Parathyroid adenoma (tissue), 2 donors: ENCODE measurements at regions not wholly inside any gene's neighbourhood (a gene's known extent, or its start where the extent isn't known, plus 50 kb on each side); places are given as distances from the start of the nearest gene placed in this dataset.

Experiments
- H2AFZ ChIP-seq: fragments of 300-600 bp; sonication (generic); one replicate; pipeline ENCODE4 v1.7.0; 2017; ENCODE audit warnings: antibody characterized with exemption, mild to moderate bottlenecking
- H3K27ac ChIP-seq: fragments of 300-600 bp; sonication (generic); one replicate; pipeline ENCODE4 v1.7.0; 2017
- H3K27me3 ChIP-seq: fragments of 300-600 bp; sonication (generic); one replicate; pipeline ENCODE4 v1.7.0; 2017; ENCODE audit warnings: low read length; ENCODE audit not compliant: control insufficient read depth, insufficient read depth
- H3K36me3 ChIP-seq: fragments of 300-600 bp; sonication (generic); one replicate; pipeline ENCODE4 v1.7.0; 2017; ENCODE audit warnings: low read length; ENCODE audit not compliant: control insufficient read depth, insufficient read depth
- H3K4me1 ChIP-seq: fragments of 300-600 bp; sonication (generic); one replicate; pipeline ENCODE4 v1.7.0; 2017; ENCODE audit warnings: control low read depth
- H3K4me2 ChIP-seq: fragments of 300-600 bp; sonication (generic); one replicate; pipeline ENCODE4 v1.7.0; 2017; ENCODE audit warnings: low read length
- H3K4me3 ChIP-seq: fragments of 300-600 bp; sonication (generic); one replicate; pipeline ENCODE4 v1.7.0; 2017; ENCODE audit warnings: low read depth, low read length
- H3K79me2 ChIP-seq: fragments of 300-600 bp; sonication (generic); one replicate; pipeline ENCODE4 v1.7.0; 2017; ENCODE audit warnings: control low read depth
- H3K9ac ChIP-seq: fragments of 300-600 bp; sonication (generic); one replicate; pipeline ENCODE4 v1.7.0; 2017; ENCODE audit warnings: mild to moderate bottlenecking
- H3K9me3 ChIP-seq: fragments of 300-600 bp; sonication (generic); one replicate; pipeline ENCODE4 v1.7.0; 2017; ENCODE audit warnings: low read length; ENCODE audit not compliant: control insufficient read depth
- TF ChIP-seq, protein P1 (sequence below): fragments of 300-600 bp; sonication (generic); IDR thresholded peaks from one replicate; pipeline ENCODE4 v1.7.0; 2017; ENCODE audit warnings: antibody characterized with exemption, mild to moderate bottlenecking
- donor health status: primary hyperparathyroidism.

DNA sequence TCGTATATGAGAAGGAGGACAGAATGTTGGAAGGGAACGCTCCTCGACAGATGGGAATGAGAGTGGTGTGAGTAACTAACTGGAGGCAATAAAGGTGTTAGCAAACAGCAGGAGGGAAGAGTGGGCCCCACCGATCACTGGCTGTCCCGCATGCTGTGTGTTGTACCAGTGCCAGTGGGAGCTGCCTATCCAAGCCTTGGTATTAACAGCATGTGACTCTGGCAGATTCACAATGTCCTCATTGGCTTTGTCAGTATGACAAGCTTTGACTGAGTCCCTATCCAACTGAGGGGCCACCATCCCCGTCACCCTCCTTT lies 188.3 kb downstream of the NRIP1 start:
- no peaks in the 10 kb centered on the region for H3K27me3 ChIP-seq
- no peaks in the 10 kb centered on the region for H3K79me2 ChIP-seq
- no peak overlapping the region for H3K9ac ChIP-seq
- TF ChIP-seq, protein P1, sequence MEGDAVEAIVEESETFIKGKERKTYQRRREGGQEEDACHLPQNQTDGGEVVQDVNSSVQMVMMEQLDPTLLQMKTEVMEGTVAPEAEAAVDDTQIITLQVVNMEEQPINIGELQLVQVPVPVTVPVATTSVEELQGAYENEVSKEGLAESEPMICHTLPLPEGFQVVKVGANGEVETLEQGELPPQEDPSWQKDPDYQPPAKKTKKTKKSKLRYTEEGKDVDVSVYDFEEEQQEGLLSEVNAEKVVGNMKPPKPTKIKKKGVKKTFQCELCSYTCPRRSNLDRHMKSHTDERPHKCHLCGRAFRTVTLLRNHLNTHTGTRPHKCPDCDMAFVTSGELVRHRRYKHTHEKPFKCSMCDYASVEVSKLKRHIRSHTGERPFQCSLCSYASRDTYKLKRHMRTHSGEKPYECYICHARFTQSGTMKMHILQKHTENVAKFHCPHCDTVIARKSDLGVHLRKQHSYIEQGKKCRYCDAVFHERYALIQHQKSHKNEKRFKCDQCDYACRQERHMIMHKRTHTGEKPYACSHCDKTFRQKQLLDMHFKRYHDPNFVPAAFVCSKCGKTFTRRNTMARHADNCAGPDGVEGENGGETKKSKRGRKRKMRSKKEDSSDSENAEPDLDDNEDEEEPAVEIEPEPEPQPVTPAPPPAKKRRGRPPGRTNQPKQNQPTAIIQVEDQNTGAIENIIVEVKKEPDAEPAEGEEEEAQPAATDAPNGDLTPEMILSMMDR = no peak
- no peak overlapping the region for H3K27ac ChIP-seq
- no peak overlapping the region for H3K4me3 ChIP-seq
- no peak overlapping the region for H2AFZ ChIP-seq
- H3K4me1 ChIP-seq = no peaks in the 10 kb centered on the region
- H3K4me2 ChIP-seq = no peak overlapping the region
- H3K36me3 ChIP-seq = no peaks in the 10 kb centered on the region
- no peaks in the 10 kb centered on the region for H3K9me3 ChIP-seq

DNA sequence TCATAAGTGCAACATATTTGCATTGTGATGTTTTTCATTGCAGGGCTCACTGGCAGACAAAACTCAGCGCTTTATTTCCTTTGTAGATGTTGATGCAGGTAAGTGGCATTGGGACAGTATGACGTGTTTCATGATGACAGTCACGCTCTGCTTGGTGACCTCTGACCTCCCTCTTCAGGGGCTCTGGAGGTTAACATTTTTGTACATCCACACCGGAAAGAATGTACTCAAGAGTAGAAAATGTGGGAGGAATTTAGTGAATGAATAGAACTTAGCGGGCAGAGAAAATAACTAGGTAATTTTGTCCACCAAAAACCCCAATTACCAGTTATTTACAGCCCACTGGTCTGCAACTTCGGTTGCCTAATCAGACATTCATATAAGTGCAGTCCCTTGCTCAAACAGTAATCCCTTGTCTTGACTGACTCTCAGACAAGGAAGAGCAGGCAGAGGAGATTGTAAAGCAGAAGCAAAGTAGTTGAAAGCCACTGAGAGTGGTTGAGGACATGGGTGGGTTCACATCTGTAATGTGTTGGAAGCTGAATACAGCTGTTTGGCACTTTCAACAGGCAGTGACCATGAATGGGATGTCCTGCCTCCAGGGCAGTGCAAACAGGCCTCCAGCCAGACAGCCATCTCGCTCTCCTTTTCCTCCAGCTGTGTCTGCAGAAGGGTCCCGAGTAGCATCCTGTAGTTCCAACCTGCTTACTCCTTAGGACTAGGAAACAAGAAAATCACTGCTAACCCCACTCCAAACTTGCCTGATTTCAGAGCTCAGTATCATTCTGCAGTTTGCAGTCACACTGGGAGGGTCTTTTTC lies 188.9 kb downstream of the NRIP1 start:
- no peak overlapping the region for H3K4me3 ChIP-seq
- H2AFZ ChIP-seq = no peak overlapping the region
- no peak overlapping the region for H3K4me2 ChIP-seq
- H3K36me3 ChIP-seq = no peaks in the 10 kb centered on the region
- H3K9ac ChIP-seq = no peak overlapping the region
- no peaks in the 10 kb centered on the region for H3K79me2 ChIP-seq
- H3K4me1 ChIP-seq = no peaks in the 10 kb centered on the region
- no peaks in the 10 kb centered on the region for H3K27me3 ChIP-seq
- TF ChIP-seq, protein P1 = no peak
- H3K27ac ChIP-seq = no peak overlapping the region
- no peaks in the 10 kb centered on the region for H3K9me3 ChIP-seq

- no peak overlapping the region for H3K4me3 ChIP-seq
- TF ChIP-seq, protein P1 = no peak
- no peaks in the 10 kb centered on the region for H3K9me3 ChIP-seq
- H3K36me3 ChIP-seq = no peaks in the 10 kb centered on the region
- H3K4me2 ChIP-seq = no peak overlapping the region
- H2AFZ ChIP-seq = no peak overlapping the region
- no peak overlapping the region for H3K27ac ChIP-seq
- no peaks in the 10 kb centered on the region for H3K27me3 ChIP-seq
- no peaks in the 10 kb centered on the region for H3K4me1 ChIP-seq
- no peak overlapping the region for H3K9ac ChIP-seq
- no peaks in the 10 kb centered on the region for H3K79me2 ChIP-seq
Observed at GRCh38 chr21:14875186-14875585, 189.6 kb downstream of the NRIP1 start.

DNA sequence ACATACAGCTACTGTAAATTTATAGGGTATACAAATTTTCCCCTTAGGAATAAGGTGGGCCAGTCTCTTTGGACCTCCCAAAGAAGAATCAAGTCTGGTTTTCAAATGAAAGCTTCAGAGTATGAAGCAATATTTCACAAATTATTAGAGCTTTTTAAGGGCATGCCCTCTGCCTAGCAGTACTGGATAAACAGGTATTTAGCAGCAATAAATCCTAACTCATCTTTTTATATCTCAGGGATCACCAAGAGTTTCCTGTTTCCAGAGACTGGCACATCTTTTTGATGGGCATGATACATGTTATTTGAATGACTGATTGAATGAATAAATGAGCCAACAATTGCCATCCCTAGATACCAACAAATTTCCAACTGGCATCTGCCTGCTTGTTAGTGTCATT lies 190.4 kb downstream of the NRIP1 start:
- Histone ChIP-seq H3K27ac (no peak overlapping the region), H2AFZ (no peak overlapping the region), H3K36me3 (no peaks in the 10 kb centered on the region), H3K4me1 (no peaks in the 10 kb centered on the region), H3K9me3 (no peaks in the 10 kb centered on the region), H3K4me2 (no peak overlapping the region), H3K27me3 (no peaks in the 10 kb centered on the region), H3K9ac (no peak overlapping the region), H3K79me2 (no peaks in the 10 kb centered on the region), H3K4me3 (no peak overlapping the region)
- TF ChIP-seq, protein P1 = no peak

DNA sequence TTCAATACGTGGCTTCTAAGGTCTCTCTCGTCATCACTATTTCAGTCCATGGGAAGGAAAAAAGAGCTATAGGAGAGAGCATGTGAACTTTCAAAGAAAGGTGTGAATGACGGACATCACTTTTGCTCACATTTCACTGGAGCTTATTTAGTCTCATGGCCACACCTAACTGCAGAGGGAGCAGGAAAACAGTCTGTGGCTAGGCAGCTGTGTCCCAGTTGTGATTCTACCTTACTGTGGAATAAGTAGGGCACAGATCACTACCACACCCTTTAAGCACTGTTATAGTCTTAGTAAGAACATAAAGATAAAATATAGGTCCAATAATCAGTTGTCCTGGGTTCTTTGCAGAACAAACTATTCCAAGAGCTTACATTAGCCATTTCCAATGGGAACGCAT lies 192.9 kb downstream of the NRIP1 start:
- TF ChIP-seq, protein P1 = no peak
- Histone ChIP-seq H3K27me3 (no peaks in the 10 kb centered on the region), H3K36me3 (no peaks in the 10 kb centered on the region), H3K9ac (no peak overlapping the region), H3K4me1 (no peaks in the 10 kb centered on the region), H3K79me2 (no peaks in the 10 kb centered on the region), H3K9me3 (no peaks in the 10 kb centered on the region), H2AFZ (no peak overlapping the region), H3K27ac (no peak overlapping the region), H3K4me3 (no peak overlapping the region), H3K4me2 (no peak overlapping the region)
